Gastroesophageal sphincter (tissue), 3 donors: ENCODE measurements at regions not wholly inside any gene's neighbourhood (a gene's known extent, or its start where the extent isn't known, plus 50 kb on each side); places are given as distances from the start of the nearest gene placed in this dataset.
"Not testable (repeated sequence)": the region's sequence is repeated elsewhere in the genome, so short reads cannot be mapped to it uniquely, and the experiment has no call there.

Experiments used
- POLR2A ChIP-seq, 2 donors: fragments of 450-650 bp; IDR thresholded peaks; one replicate each; pipeline ENCODE4 v1.6.1; 2017; ENCODE audit warnings: antibody characterized with exemption in 2 of 2, mild to moderate bottlenecking in 2 of 2, moderate library complexity in 1 of 2
- POLR2AphosphoS5 ChIP-seq: sonication (generic); formaldehyde crosslinking; IDR thresholded peaks from one replicate; pipeline ENCODE4 v1.6.1; 2017; ENCODE audit warnings: antibody characterized with exemption
- TF ChIP-seq, protein P1 (sequence below), 4 experiments: fragments of 200-600 bp in 2 of 4; fragments of 450-650 bp in 2 of 4; sonication (generic) in 1 of 4; IDR thresholded peaks; one replicate each; pipeline ENCODE4 v1.5.1; 2017 to 2019; ENCODE audit warnings: antibody characterized with exemption in 4 of 4, mild to moderate bottlenecking in 2 of 4, moderate library complexity in 2 of 4

GRCh38 chr15:20228791-20229190, 312.8 kb downstream of the GOLGA6L6 start:
- TF ChIP-seq, protein P1, sequence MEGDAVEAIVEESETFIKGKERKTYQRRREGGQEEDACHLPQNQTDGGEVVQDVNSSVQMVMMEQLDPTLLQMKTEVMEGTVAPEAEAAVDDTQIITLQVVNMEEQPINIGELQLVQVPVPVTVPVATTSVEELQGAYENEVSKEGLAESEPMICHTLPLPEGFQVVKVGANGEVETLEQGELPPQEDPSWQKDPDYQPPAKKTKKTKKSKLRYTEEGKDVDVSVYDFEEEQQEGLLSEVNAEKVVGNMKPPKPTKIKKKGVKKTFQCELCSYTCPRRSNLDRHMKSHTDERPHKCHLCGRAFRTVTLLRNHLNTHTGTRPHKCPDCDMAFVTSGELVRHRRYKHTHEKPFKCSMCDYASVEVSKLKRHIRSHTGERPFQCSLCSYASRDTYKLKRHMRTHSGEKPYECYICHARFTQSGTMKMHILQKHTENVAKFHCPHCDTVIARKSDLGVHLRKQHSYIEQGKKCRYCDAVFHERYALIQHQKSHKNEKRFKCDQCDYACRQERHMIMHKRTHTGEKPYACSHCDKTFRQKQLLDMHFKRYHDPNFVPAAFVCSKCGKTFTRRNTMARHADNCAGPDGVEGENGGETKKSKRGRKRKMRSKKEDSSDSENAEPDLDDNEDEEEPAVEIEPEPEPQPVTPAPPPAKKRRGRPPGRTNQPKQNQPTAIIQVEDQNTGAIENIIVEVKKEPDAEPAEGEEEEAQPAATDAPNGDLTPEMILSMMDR (IDR thresholded peaks at IDR 0.05): not testable (repeated sequence)
- not testable (repeated sequence) for TF ChIP-seq POLR2A (IDR thresholded peaks at IDR 0.05); POLR2AphosphoS5
